ENCODE measurements at regions not wholly inside any gene's neighbourhood (a gene's known extent, or its start where the extent isn't known, plus 50 kb on each side); places are given as distances from the start of the nearest gene placed in this dataset.

DNA sequence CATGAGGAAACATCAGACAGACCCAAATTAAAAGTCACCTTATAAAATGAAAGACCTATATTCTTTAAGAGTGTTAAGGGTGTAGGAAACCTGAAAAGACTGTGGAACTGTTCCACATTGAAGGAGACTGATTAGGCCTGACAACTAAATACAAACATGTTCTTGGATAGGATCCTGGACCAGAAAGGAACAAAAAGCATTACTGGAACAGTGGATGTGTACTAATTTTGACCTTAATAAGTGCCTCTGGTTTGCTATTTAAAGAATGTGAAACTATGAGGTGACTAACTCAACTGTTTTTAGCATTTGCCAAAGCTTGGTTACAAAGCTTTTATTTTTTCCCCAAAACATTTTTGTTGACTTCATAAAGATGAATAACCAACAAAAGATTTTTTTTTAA lies 340.6 kb downstream of the CAAP1 start:
- TF ChIP-seq GATA2 (IDR thresholded peaks at IDR 0.05; ENCODE audit: low read depth, low read length) = no peak
- no peak for TF ChIP-seq GATA3 (IDR thresholded peaks at IDR 0.05; ENCODE audit: low read depth, low read length)
